ENCODE measurements at regions not wholly inside any gene's neighbourhood (a gene's known extent, or its start where the extent isn't known, plus 50 kb on each side); places are given as distances from the start of the nearest gene placed in this dataset.

GRCh38 chr17:34198519-34198918 lies 56.6 kb upstream of the CCL2 start:
- POLR2A ChIA-PET, result no interaction called here
- no peaks in the 10 kb centered on the region for H3K9me3 Mint-ChIP-seq
- no peak for TF ChIP-seq CTCF (IDR thresholded peaks at IDR 0.05)
- peaks cover 33% of the 10 kb centered on the region for H3K27me3 Mint-ChIP-seq
- no peaks in the 10 kb centered on the region for H3K36me3 Mint-ChIP-seq (ENCODE audit: low read depth)
- no peak overlapping the region for H3K27ac Mint-ChIP-seq
- DNase-seq, result no peak
- CTCF ChIA-PET, result interaction anchor here (8.8 kb wide), 1 partner anchor 163 kb away, joined by 173 read pairs; the partner anchor contains the start of gene CCL1
- intact Hi-C loops (cut with micrococcal nuclease), result no loop called here
- peaks cover 2% of the 10 kb centered on the region for H3K4me1 Mint-ChIP-seq
- H3K4me3 Mint-ChIP-seq, result no peak overlapping the region
- no peak for ATAC-seq (ENCODE audit: low read depth)

- DNase-seq (no peak), ATAC-seq (ENCODE audit: low read depth) (no peak)
- Mint-ChIP-seq H3K4me1 (peaks cover 2% of the 10 kb centered on the region), H3K9me3 (no peaks in the 10 kb centered on the region), H3K27me3 (peaks cover 29% of the 10 kb centered on the region), H3K4me3 (no peak overlapping the region), H3K36me3 (ENCODE audit: low read depth) (no peaks in the 10 kb centered on the region), H3K27ac (no peak overlapping the region)
- no peak for TF ChIP-seq CTCF (IDR thresholded peaks at IDR 0.05)
- intact Hi-C loops (cut with micrococcal nuclease), result no loop called here
- ChIA-PET CTCF (interaction anchor here (8.8 kb wide), 1 partner anchor 162 kb away, joined by 173 read pairs; the partner anchor contains the start of gene CCL1), POLR2A (no interaction called here)
These were observed 55.6 kb upstream of the CCL2 start for GRCh38 chr17:34199454-34199853.

GRCh38 chr17:34199932-34200534 lies 55.1 kb upstream of the CCL2 start:
- ATAC-seq (ENCODE audit: low read depth) (peak; percentile 93), DNase-seq (peak; percentile 25)
- ChIA-PET CTCF (interaction anchor here (0.9 to 8.8 kb wide), 9 partner anchors 29 to 1547 kb away, joined by 3 to 173 read pairs (median 4); partner anchors contain the start of genes CCL1 and CCL13), POLR2A (interaction anchor here (1.3 kb wide), 1 partner anchor 161 kb away, joined by 3 read pairs; no protein-coding TSS in a partner anchor)
- Mint-ChIP-seq H3K9me3 (no peaks in the 10 kb centered on the region), H3K4me3 (no peak overlapping the region), H3K27me3 (peaks cover 27% of the 10 kb centered on the region), H3K4me1 (peaks cover 2% of the 10 kb centered on the region), H3K36me3 (ENCODE audit: low read depth) (no peaks in the 10 kb centered on the region), H3K27ac (no peak overlapping the region)
- intact Hi-C loops (cut with micrococcal nuclease), result loop anchor here (1.0 to 10.0 kb wide), 6 partner anchors 29 to 919 kb away; partner anchors contain the start of gene RAD51D
- peak; percentile 99 for TF ChIP-seq CTCF (IDR thresholded peaks at IDR 0.05)

GRCh38 chr17:34201225-34201624 lies 53.9 kb upstream of the CCL2 start:
- POLR2A ChIA-PET, result interaction anchor here (1.3 kb wide), 1 partner anchor 160 kb away, joined by 3 read pairs; no protein-coding TSS in a partner anchor
- intact Hi-C loops (cut with micrococcal nuclease), result loop anchor here (10.0 kb wide), 1 partner anchor 314 kb away; no protein-coding TSS in a partner anchor
- DNase-seq (no peak), ATAC-seq (ENCODE audit: low read depth) (no peak)
- Mint-ChIP-seq H3K4me3 (no peak overlapping the region), H3K36me3 (ENCODE audit: low read depth) (no peaks in the 10 kb centered on the region), H3K9me3 (no peaks in the 10 kb centered on the region), H3K4me1 (peaks cover 2% of the 10 kb centered on the region), H3K27ac (no peak overlapping the region), H3K27me3 (peaks cover 19% of the 10 kb centered on the region)
- CTCF ChIA-PET, result interaction anchor here (0.7 to 8.8 kb wide), 12 partner anchors 30 to 1546 kb away, joined by 3 to 173 read pairs (median 3); partner anchors contain the start of genes CCL1 and CCL13
- no peak for TF ChIP-seq CTCF (IDR thresholded peaks at IDR 0.05)

- Mint-ChIP-seq H3K27ac (no peak overlapping the region), H3K4me3 (no peak overlapping the region), H3K36me3 (ENCODE audit: low read depth) (no peaks in the 10 kb centered on the region), H3K27me3 (peaks cover 16% of the 10 kb centered on the region), H3K9me3 (no peaks in the 10 kb centered on the region), H3K4me1 (peaks cover 2% of the 10 kb centered on the region)
- intact Hi-C loops (cut with micrococcal nuclease), result loop anchor here (10.0 kb wide), 1 partner anchor 313 kb away; no protein-coding TSS in a partner anchor
- no peak for DNase-seq
- ChIA-PET CTCF (interaction anchor here (0.9 to 8.8 kb wide), 5 partner anchors 48 to 436 kb away, joined by 3 to 173 read pairs (median 6); partner anchors contain the start of genes CCL1 and CCL13), POLR2A (no interaction called here)
- no peak for TF ChIP-seq CTCF (IDR thresholded peaks at IDR 0.05)
- no peak for ATAC-seq (ENCODE audit: low read depth)
These were observed 53.3 kb upstream of the CCL2 start for GRCh38 chr17:34201767-34202166.

Data from activated B cell treated with CpG ODN at 0.5 μM for 24 hours (primary cell).